GM12878 (cell line): ENCODE measurements at regions not wholly inside any gene's neighbourhood (a gene's known extent, or its start where the extent isn't known, plus 50 kb on each side); places are given as distances from the start of the nearest gene placed in this dataset.

Source experiments
- BCL11A ChIP-seq: IDR thresholded peaks from 2 replicates; pipeline ENCODE4 v1.6.1; 2011; ENCODE audit warnings: low read depth, low read length
- CREM ChIP-seq: IDR thresholded peaks from 2 replicates; pipeline ENCODE4 v1.6.1; 2014; ENCODE audit warnings: antibody characterized with exemption, low read depth
- DPF2 ChIP-seq: fragments of 450-650 bp; IDR thresholded peaks from 2 replicates; pipeline ENCODE4 v1.6.1; 2017; ENCODE audit warnings: mild to moderate bottlenecking
- FOXM1 ChIP-seq: IDR thresholded peaks from 2 replicates; pipeline ENCODE4 v1.6.1; 2012; ENCODE audit warnings: low read depth, mild to moderate bottlenecking, inconsistent platforms, low read length, moderate library complexity
- IKZF1 ChIP-seq: fragments of 450-650 bp; conservative IDR thresholded peaks from 2 replicates; pipeline ENCODE4 v1.6.1; 2017; ENCODE audit warnings: antibody characterized with exemption, mild to moderate bottlenecking
- MYC ChIP-seq: IDR thresholded peaks from 2 replicates; pipeline ENCODE4 v1.6.1; 2011; ENCODE audit warnings: mild to moderate bottlenecking, low read length, moderate library complexity, inconsistent platforms; ENCODE audit not compliant: insufficient read depth, insufficient replicate concordance, insufficient read length, severe bottlenecking
- NR2C1 ChIP-seq: fragments of 450-650 bp; IDR thresholded peaks from 2 replicates; pipeline ENCODE4 v1.6.1; 2017; ENCODE audit warnings: antibody characterized with exemption, mild to moderate bottlenecking, moderate library complexity
- PAX5 ChIP-seq: IDR thresholded peaks from 2 replicates; pipeline ENCODE4 v1.6.1; 2011; ENCODE audit warnings: low read depth, low read length, borderline replicate concordance
- RUNX3 ChIP-seq: IDR thresholded peaks from 2 replicates; pipeline ENCODE4 v1.6.1; 2012; ENCODE audit warnings: low read length, inconsistent platforms
- SREBF2 ChIP-seq: IDR thresholded peaks from 2 replicates; pipeline ENCODE4 v1.6.1; 2012; ENCODE audit warnings: mild to moderate bottlenecking, low read length
- TAF1 ChIP-seq: IDR thresholded peaks from 2 replicates; pipeline ENCODE4 v1.6.1; 2011; ENCODE audit warnings: mild to moderate bottlenecking, low read depth, low read length, borderline replicate concordance
- ZBED1 ChIP-seq: IDR thresholded peaks from 2 replicates; pipeline ENCODE4 v1.6.1; 2016; ENCODE audit warnings: borderline replicate concordance
- ZNF622 ChIP-seq: fragments of 450-650 bp; IDR thresholded peaks from 2 replicates; pipeline ENCODE4 v1.6.1; 2017; ENCODE audit warnings: mild to moderate bottlenecking, inconsistent platforms
- TF ChIP-seq, protein P1 (sequence below): fragments of 450-650 bp; IDR thresholded peaks from 2 replicates; pipeline ENCODE4 v1.6.1; 2017; ENCODE audit warnings: mild to moderate bottlenecking, low read depth, inconsistent platforms; ENCODE audit not compliant: poor library complexity, severe bottlenecking

DNA sequence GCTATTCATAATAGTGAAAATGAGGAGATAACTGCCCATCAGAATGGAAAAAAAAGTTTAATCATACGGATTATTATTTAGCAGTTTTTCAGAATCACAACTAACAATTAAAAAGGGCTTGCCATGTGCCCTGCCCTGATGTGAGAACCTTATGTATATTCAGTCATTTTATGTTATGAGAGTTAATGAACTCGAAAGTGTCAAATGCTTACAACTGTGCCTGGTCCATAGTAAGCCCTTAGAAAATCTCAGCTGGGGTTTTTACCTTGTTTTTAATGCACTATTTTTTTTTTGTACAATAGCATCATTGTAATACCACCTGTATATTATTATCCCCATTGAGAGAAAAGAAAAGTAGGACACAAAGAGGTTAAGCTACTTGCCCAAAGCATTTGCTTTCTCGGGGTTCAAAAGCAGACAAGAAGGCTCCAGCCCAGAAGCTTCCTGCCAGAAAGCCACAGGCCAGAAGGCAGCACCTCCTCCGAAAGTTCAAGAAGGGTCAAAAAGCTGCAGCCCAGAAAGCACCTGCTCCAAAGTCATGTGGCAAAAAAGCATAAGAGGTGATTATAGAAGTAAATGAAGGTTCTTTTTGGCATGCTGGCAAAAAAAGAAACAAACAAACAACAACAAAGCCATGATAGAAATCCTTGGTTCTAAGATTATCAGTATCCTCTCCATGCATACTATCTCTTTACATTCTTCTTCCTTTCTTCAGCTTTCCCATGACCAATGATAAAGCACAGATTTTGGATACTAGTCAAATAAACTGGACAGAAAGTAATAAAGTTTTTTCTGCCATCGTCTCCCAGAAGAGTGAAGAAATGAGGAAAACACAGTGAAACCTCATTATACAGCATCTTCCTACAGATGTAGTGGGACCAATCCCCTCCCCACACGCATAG, 59.1 kb upstream of the NAP1L1 start (continued):
- TF ChIP-seq, protein P1, sequence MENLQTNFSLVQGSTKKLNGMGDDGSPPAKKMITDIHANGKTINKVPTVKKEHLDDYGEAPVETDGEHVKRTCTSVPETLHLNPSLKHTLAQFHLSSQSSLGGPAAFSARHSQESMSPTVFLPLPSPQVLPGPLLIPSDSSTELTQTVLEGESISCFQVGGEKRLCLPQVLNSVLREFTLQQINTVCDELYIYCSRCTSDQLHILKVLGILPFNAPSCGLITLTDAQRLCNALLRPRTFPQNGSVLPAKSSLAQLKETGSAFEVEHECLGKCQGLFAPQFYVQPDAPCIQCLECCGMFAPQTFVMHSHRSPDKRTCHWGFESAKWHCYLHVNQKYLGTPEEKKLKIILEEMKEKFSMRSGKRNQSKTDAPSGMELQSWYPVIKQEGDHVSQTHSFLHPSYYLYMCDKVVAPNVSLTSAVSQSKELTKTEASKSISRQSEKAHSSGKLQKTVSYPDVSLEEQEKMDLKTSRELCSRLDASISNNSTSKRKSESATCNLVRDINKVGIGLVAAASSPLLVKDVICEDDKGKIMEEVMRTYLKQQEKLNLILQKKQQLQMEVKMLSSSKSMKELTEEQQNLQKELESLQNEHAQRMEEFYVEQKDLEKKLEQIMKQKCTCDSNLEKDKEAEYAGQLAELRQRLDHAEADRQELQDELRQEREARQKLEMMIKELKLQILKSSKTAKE: peak; percentile 51
- TF ChIP-seq RUNX3: peak; percentile 82
- TF ChIP-seq CREM: peak; percentile 8; the same call in 1 of the 2 replicates
- peak; percentile 52; the same call in 1 of the 2 replicates for TF ChIP-seq ZBED1
- no peak for TF ChIP-seq MYC
- TF ChIP-seq BCL11A: 0 out of 2 replicates have a peak, but pooled peaks have one; percentile 11
- TF ChIP-seq ZNF622: no peak
- TF ChIP-seq IKZF1: no peak
- no peak for TF ChIP-seq SREBF2
- 0 out of 2 replicates have a peak, but pooled peaks have one; percentile 12 for TF ChIP-seq NR2C1
- TF ChIP-seq FOXM1: 0 out of 2 replicates have a peak, but pooled peaks have one; percentile 30
- no peak for TF ChIP-seq DPF2
- TF ChIP-seq TAF1: no peak
- no peak for TF ChIP-seq PAX5
- TF ChIP-seq, all 136 proteins: peak for 14
